B cell (primary cell): ENCODE measurements at regions not wholly inside any gene's neighbourhood (a gene's known extent, or its start where the extent isn't known, plus 50 kb on each side); places are given as distances from the start of the nearest gene placed in this dataset.

Experiments used
- ATAC-seq: fragments of 200-7000 bp; cut with Tn5 transposase; one replicate; pipeline ENCODE4 v1.10.0; 2021; ENCODE audit warnings: low read depth, mild to moderate bottlenecking, moderate number of reproducible peaks, moderate library complexity
- CTCF ChIA-PET: fragments of 350-600 bp; sonication (Branson Sonifier 250); formaldehyde crosslinking; loops from one replicate; lab custom pipeline; 2021; ENCODE audit warnings: antibody characterized with exemption, inconsistent platforms; lab: Charles Lee
- POLR2A ChIA-PET: fragments of 350-600 bp; sonication (Branson Sonifier 250); formaldehyde crosslinking; loops from one replicate; lab custom pipeline; 2021; ENCODE audit warnings: antibody characterized with exemption; lab: Charles Lee
- DNase-seq: peaks from one replicate; pipeline ENCODE4 v3.0.0; 2013
- H2AFZ ChIP-seq: 2 replicates; pipeline ENCODE4 v1.6.1; 2012; ENCODE audit warnings: mild to moderate bottlenecking, low read depth, low read length; ENCODE audit not compliant: insufficient read depth, poor library complexity, severe bottlenecking
- H3K27ac ChIP-seq, 2 donors: 1 replicate in 1 of 2; 2 replicates in 1 of 2; pipeline ENCODE4 v1.5.1; 2012 to 2013; ENCODE audit warnings: low read length in 2 of 2, mild to moderate bottlenecking in 2 of 2, moderate library complexity in 1 of 2
- H3K27me3 ChIP-seq, 4 experiments: fragments of 200-600 bp in 1 of 4; sonication (generic) in 1 of 4; replicated peaks in 1 of 4; 1 replicate in 2 of 4; 2 replicates in 2 of 4; pipeline versions ENCODE4 v1.6.1 to v1.7.0; 2013 to 2016; ENCODE audit warnings: low read length in 3 of 4, mild to moderate bottlenecking in 2 of 4, mixed read lengths in 1 of 4, moderate library complexity in 1 of 4; ENCODE audit not compliant: insufficient read depth in 4 of 4, control insufficient read depth in 3 of 4; ENCODE audit errors: control extremely low read depth in 1 of 4
- H3K36me3 ChIP-seq, 2 experiments: replicated peaks in 1 of 2; 1 replicate in 1 of 2; 2 replicates in 1 of 2; pipeline versions ENCODE4 v1.6.1 to v1.7.1; 2013; ENCODE audit warnings: low read length in 1 of 2; ENCODE audit not compliant: insufficient read depth in 2 of 2, control insufficient read depth in 1 of 2; ENCODE audit errors: control extremely low read depth in 1 of 2, extremely low read depth in 1 of 2
- H3K4me1 ChIP-seq, 2 donors: fragments of 200-600 bp in 1 of 2; sonication (generic) in 1 of 2; 1 replicate in 1 of 2; 2 replicates in 1 of 2; pipeline versions ENCODE4 v1.5.1 to v1.6.1; 2013 to 2017; ENCODE audit warnings: low read length in 2 of 2; ENCODE audit not compliant: control insufficient read depth in 2 of 2, insufficient read depth in 2 of 2
- H3K4me2 ChIP-seq: replicated peaks from 2 replicates; pipeline ENCODE3; 2012; ENCODE audit warnings: mild to moderate bottlenecking, low read depth, low read length; ENCODE audit not compliant: poor library complexity, severe bottlenecking
- H3K4me3 ChIP-seq, 5 experiments: fragments of 200-600 bp in 1 of 5; sonication (generic) in 1 of 5; 1 replicate in 3 of 5; 2 replicates in 2 of 5; pipeline versions ENCODE4 v1.5.1 to v1.7.0; 2011 to 2016; ENCODE audit warnings: low read length in 4 of 5, mild to moderate bottlenecking in 4 of 5, low read depth in 2 of 5, control low read depth in 1 of 5, moderate library complexity in 1 of 5; ENCODE audit not compliant: insufficient read depth in 1 of 5; ENCODE audit errors: control extremely low read depth in 1 of 5, extremely low read depth in 1 of 5
- H3K79me2 ChIP-seq: fragments of 200-600 bp; sonication (generic); one replicate; pipeline ENCODE4 v1.6.0; 2016; ENCODE audit warnings: low read length; ENCODE audit not compliant: control insufficient read depth, insufficient read depth
- H3K9ac ChIP-seq: fragments of 200-600 bp; sonication (generic); 2 replicates; pipeline ENCODE4 v1.6.1; 2017; ENCODE audit warnings: mild to moderate bottlenecking, low read length, moderate library complexity
- H3K9me3 ChIP-seq, 3 donors: one replicate each; pipeline versions ENCODE4 v1.6.1 to v1.7.1; 2013; ENCODE audit warnings: low read length in 2 of 3; ENCODE audit not compliant: control insufficient read depth in 2 of 3, insufficient read depth in 1 of 3; ENCODE audit errors: control extremely low read depth in 1 of 3
- H4K20me1 ChIP-seq: 2 replicates; pipeline ENCODE4 v1.6.0; 2012; ENCODE audit warnings: mild to moderate bottlenecking, low read length; ENCODE audit not compliant: insufficient read depth, control insufficient read depth, poor library complexity, severe bottlenecking
- H3K27ac Mint-ChIP-seq: one replicate; pipeline ENCODE4 v1.8.0; 2021; ENCODE audit warnings: mixed read lengths
- H3K27me3 Mint-ChIP-seq: one replicate; pipeline ENCODE4 v1.8.0; 2021; ENCODE audit warnings: mixed read lengths
- H3K4me1 Mint-ChIP-seq: one replicate; pipeline ENCODE4 v1.8.0; 2021; ENCODE audit warnings: mixed read lengths
- H3K4me3 Mint-ChIP-seq: one replicate; pipeline ENCODE4 v1.8.0; 2021; ENCODE audit warnings: mixed read lengths
- H3K9me3 Mint-ChIP-seq: one replicate; pipeline ENCODE4 v1.8.0; 2022; ENCODE audit warnings: mixed read lengths; ENCODE audit not compliant: insufficient read depth
- CTCF ChIP-seq: fragments of 200-600 bp; IDR thresholded peaks from one replicate; pipeline ENCODE4 v1.8.0; 2022; ENCODE audit warnings: antibody characterized with exemption, mild to moderate bottlenecking
- EZH2 ChIP-seq: IDR thresholded peaks from 2 replicates; pipeline ENCODE4 v1.6.1; 2012; ENCODE audit warnings: borderline replicate concordance, low read depth, mild to moderate bottlenecking, moderate library complexity, low read length; ENCODE audit not compliant: insufficient read depth, poor library complexity, severe bottlenecking
- WGBS: methylation state at CpG from one replicate; pipeline ENCODE4 v1.1.5; 2013; ENCODE audit warnings: missing lambda C conversion rate; ENCODE audit not compliant: insufficient coverage; 5-methylcytosine and 5-hydroxymethylcytosine counted together
- intact Hi-C: fragments of 100-400 bp; cut with micrococcal nuclease; formaldehyde crosslinking; loops from one replicate; pipeline ENCODE4 v1.10.0; 2022

GRCh38 chr2:35741556-35741955 lies 614.0 kb upstream of the CRIM1 start:
- TF ChIP-seq EZH2 (no peak), CTCF (no peak)
- H3K9ac ChIP-seq = no peak overlapping the region
- no peaks in the 10 kb centered on the region for H3K79me2 ChIP-seq
- no peak overlapping the region for H3K4me3 ChIP-seq
- no peaks in the 10 kb centered on the region for H3K4me1 ChIP-seq
- H3K9me3 ChIP-seq = peaks cover 0 to 2% (median 0%) of the 10 kb centered on the region in 3 donors
- no peaks in the 10 kb centered on the region for H3K27me3 Mint-ChIP-seq
- CTCF ChIA-PET = no interaction called here
- no peak overlapping the region for H3K27ac ChIP-seq
- 50% methylated on average over 1 of the region's 2 CpGs for WGBS
- no peak overlapping the region for H3K4me3 Mint-ChIP-seq
- POLR2A ChIA-PET = no interaction called here
- H3K4me2 ChIP-seq = no peak overlapping the region
- intact Hi-C loops = no loop called here
- H3K27me3 ChIP-seq = no peaks in the 10 kb centered on the region
- H2AFZ ChIP-seq = no peak overlapping the region
- no peak overlapping the region for H3K27ac Mint-ChIP-seq
- H3K9me3 Mint-ChIP-seq = peaks cover 5% of the 10 kb centered on the region
- H4K20me1 ChIP-seq = no peaks in the 10 kb centered on the region
- no peaks in the 10 kb centered on the region for H3K4me1 Mint-ChIP-seq
- H3K36me3 ChIP-seq = no peaks in the 10 kb centered on the region
- no peak for ATAC-seq
- no peak for DNase-seq

- no peaks in the 10 kb centered on the region for H4K20me1 ChIP-seq
- no peak overlapping the region for H3K9ac ChIP-seq
- Mint-ChIP-seq H3K9me3 (no peaks in the 10 kb centered on the region), H3K4me3 (no peak overlapping the region), H3K27ac (no peak overlapping the region), H3K4me1 (no peaks in the 10 kb centered on the region), H3K27me3 (no peaks in the 10 kb centered on the region)
- H3K4me2 ChIP-seq = no peak overlapping the region
- H3K4me1 ChIP-seq = no peaks in the 10 kb centered on the region
- ATAC-seq (no peak), DNase-seq (no peak)
- H3K9me3 ChIP-seq = peaks cover 0 to 12% (median 0%) of the 10 kb centered on the region in 3 donors
- no peaks in the 10 kb centered on the region for H3K27me3 ChIP-seq
- intact Hi-C loops = no loop called here
- no peaks in the 10 kb centered on the region for H3K36me3 ChIP-seq
- H3K27ac ChIP-seq = no peak overlapping the region
- H2AFZ ChIP-seq = no peak overlapping the region
- no peak overlapping the region for H3K4me3 ChIP-seq
- TF ChIP-seq CTCF (no peak), EZH2 (no peak)
- POLR2A ChIA-PET = no interaction called here
- CTCF ChIA-PET = no interaction called here
- H3K79me2 ChIP-seq = no peaks in the 10 kb centered on the region
Measured at GRCh38 chr2:35731674-35732073, 623.9 kb upstream of the CRIM1 start.
